ENCODE measurements at regions not wholly inside any gene's neighbourhood (a gene's known extent, or its start where the extent isn't known, plus 50 kb on each side); places are given as distances from the start of the nearest gene placed in this dataset.

- no peak overlapping the region for H3K27ac ChIP-seq
- no peak for TF ChIP-seq CTCF (conservative IDR thresholded peaks at IDR 0.05)
Measured at GRCh38 chr10:128373071-128373749, 247.0 kb upstream of the MKI67 start.

GRCh38 chr10:128373831-128374230 lies 247.6 kb upstream of the MKI67 start:
- no peak overlapping the region for H3K27ac ChIP-seq
- no peak for TF ChIP-seq CTCF (conservative IDR thresholded peaks at IDR 0.05)

- TF ChIP-seq CTCF (conservative IDR thresholded peaks at IDR 0.05): no peak
- no peak overlapping the region for H3K27ac ChIP-seq
Measured at GRCh38 chr10:128375171-128375570, 248.9 kb upstream of the MKI67 start.

- no peak overlapping the region for H3K27ac ChIP-seq
- no peak for TF ChIP-seq CTCF (conservative IDR thresholded peaks at IDR 0.05)
Measured at GRCh38 chr10:128377364-128377987, 251.3 kb upstream of the MKI67 start.

GRCh38 chr10:128377988-128378387 lies 251.8 kb upstream of the MKI67 start:
- no peak overlapping the region for H3K27ac ChIP-seq
- TF ChIP-seq CTCF (conservative IDR thresholded peaks at IDR 0.05): no peak

GRCh38 chr10:128380946-128381345 lies 254.7 kb upstream of the MKI67 start:
- H3K27ac ChIP-seq: no peak overlapping the region
- TF ChIP-seq CTCF (conservative IDR thresholded peaks at IDR 0.05): no peak

GRCh38 chr10:128382225-128382624 lies 256.0 kb upstream of the MKI67 start:
- TF ChIP-seq CTCF (conservative IDR thresholded peaks at IDR 0.05): no peak
- H3K27ac ChIP-seq: no peak overlapping the region
